ENCODE measurements at regions not wholly inside any gene's neighbourhood (a gene's known extent, or its start where the extent isn't known, plus 50 kb on each side); places are given as distances from the start of the nearest gene placed in this dataset.

GRCh38 chr1:185421485-185422107 is 104.6 kb upstream of the IVNS1ABP start:
- no peak for TF ChIP-seq CTCF (IDR thresholded peaks at IDR 0.05; ENCODE audit: insufficient read depth, low read length, poor library complexity, severe bottlenecking)
- TF ChIP-seq EZH2phosphoT487 (conservative IDR thresholded peaks at IDR 0.05; ENCODE audit: low read length), result no peak

All from SU-DHL-6 (cell line).